Calu3 (cell line): ENCODE measurements at regions not wholly inside any gene's neighbourhood (a gene's known extent, or its start where the extent isn't known, plus 50 kb on each side); places are given as distances from the start of the nearest gene placed in this dataset.
"Not testable (repeated sequence)": the region's sequence is repeated elsewhere in the genome, so short reads cannot be mapped to it uniquely, and the experiment has no call there.

Experiments used
- BruUV-seq: library from RNA; stranded (reverse); fragments of 400-500 nt; replicated peaks from 2 replicates; lab custom pipeline; 2021; lab: Mats Ljungman, UMichigan
- CTCF ChIA-PET: fragments of 300-600 bp; sonication (Branson Sonifier 250); formaldehyde crosslinking; loops from one replicate; lab custom pipeline; 2022; ENCODE audit warnings: antibody characterized with exemption; lab: Charles Lee
- DNase-seq: peaks from one replicate; pipeline ENCODE4 v3.0.0; 2022
- H3K27ac Mint-ChIP-seq: one replicate; pipeline ENCODE4 v1.8.0; 2022; ENCODE audit warnings: mixed read lengths; ENCODE audit not compliant: unreplicated experiment
- H3K27me3 Mint-ChIP-seq: one replicate; pipeline ENCODE4 v1.8.0; 2022; ENCODE audit warnings: mixed read lengths; ENCODE audit not compliant: unreplicated experiment
- H3K36me3 Mint-ChIP-seq: one replicate; pipeline ENCODE4 v1.8.0; 2022; ENCODE audit warnings: mild to moderate bottlenecking, moderate library complexity, mixed read lengths; ENCODE audit not compliant: insufficient read depth, unreplicated experiment
- H3K4me1 Mint-ChIP-seq: one replicate; pipeline ENCODE4 v1.8.0; 2022; ENCODE audit warnings: mild to moderate bottlenecking, low read depth, mixed read lengths; ENCODE audit not compliant: unreplicated experiment
- H3K4me3 Mint-ChIP-seq: one replicate; pipeline ENCODE4 v1.8.0; 2022; ENCODE audit warnings: mild to moderate bottlenecking, low read depth, moderate library complexity, mixed read lengths; ENCODE audit not compliant: unreplicated experiment
- H3K9me3 Mint-ChIP-seq: one replicate; pipeline ENCODE4 v1.8.0; 2022; ENCODE audit warnings: low read depth, mixed read lengths; ENCODE audit not compliant: unreplicated experiment
- intact Hi-C: fragments of 100-400 bp; cut with micrococcal nuclease; formaldehyde crosslinking; loops from one replicate; pipeline ENCODE4 v1.10.0; 2022; ENCODE audit not compliant: unreplicated experiment
- TF ChIP-seq, protein P1 (sequence below): fragments of 200-600 bp; IDR thresholded peaks from one replicate; pipeline ENCODE4 v1.8.0; 2022; ENCODE audit warnings: antibody characterized with exemption; ENCODE audit not compliant: unreplicated experiment

DNA sequence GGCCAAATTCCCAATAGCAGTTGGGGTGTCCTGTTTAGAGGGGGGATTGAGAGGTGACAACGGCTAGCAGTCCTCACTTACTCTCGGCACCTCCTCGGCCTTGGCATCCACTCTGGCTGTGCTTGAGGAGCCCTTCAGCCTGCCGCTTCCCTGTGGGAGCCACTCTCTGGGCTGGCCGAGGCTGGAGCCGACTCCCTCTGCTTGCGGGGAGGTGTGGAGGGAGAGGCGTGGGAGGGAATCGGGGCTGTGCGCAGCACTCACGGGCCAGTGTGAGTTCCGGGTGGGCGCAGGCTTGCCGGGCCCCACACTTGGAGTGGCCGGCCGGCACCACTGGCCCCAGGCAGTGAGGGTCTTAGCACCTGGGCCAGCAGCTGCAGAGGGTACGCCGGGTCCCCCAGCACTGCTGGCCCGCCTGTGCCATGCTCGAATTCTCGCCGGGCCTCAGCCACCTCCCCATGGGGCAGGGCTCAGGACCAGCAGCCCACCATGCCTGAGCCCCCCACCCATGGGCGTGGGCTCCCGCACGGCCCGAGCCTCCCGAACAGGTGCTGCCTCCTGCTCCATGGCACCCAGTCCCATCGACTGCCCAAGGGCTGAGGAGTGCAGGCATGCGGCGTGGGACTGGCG, 705.9 kb upstream of the ZNF804A start:
- no peak overlapping the region for H3K4me3 Mint-ChIP-seq

GRCh38 chr2:183898641-183899040, 699.7 kb upstream of the ZNF804A start:
- intact Hi-C loops: no loop called here
- Mint-ChIP-seq H3K4me1 (no peaks in the 10 kb centered on the region), H3K4me3 (no peak overlapping the region), H3K9me3 (peaks cover 3% of the 10 kb centered on the region), H3K27ac (no peak overlapping the region), H3K36me3 (no peaks in the 10 kb centered on the region), H3K27me3 (no peaks in the 10 kb centered on the region)
- no TSS peak for BruUV-seq
- CTCF ChIA-PET: no interaction called here
- no peak for DNase-seq
- TF ChIP-seq, protein P1, sequence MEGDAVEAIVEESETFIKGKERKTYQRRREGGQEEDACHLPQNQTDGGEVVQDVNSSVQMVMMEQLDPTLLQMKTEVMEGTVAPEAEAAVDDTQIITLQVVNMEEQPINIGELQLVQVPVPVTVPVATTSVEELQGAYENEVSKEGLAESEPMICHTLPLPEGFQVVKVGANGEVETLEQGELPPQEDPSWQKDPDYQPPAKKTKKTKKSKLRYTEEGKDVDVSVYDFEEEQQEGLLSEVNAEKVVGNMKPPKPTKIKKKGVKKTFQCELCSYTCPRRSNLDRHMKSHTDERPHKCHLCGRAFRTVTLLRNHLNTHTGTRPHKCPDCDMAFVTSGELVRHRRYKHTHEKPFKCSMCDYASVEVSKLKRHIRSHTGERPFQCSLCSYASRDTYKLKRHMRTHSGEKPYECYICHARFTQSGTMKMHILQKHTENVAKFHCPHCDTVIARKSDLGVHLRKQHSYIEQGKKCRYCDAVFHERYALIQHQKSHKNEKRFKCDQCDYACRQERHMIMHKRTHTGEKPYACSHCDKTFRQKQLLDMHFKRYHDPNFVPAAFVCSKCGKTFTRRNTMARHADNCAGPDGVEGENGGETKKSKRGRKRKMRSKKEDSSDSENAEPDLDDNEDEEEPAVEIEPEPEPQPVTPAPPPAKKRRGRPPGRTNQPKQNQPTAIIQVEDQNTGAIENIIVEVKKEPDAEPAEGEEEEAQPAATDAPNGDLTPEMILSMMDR: no peak

More for the DNA sequence above, 705.9 kb upstream of the ZNF804A start:
- BruUV-seq: no TSS peak
- intact Hi-C loops: no loop called here
- peaks cover 2% of the 10 kb centered on the region for H3K36me3 Mint-ChIP-seq
- H3K27ac Mint-ChIP-seq: no peak overlapping the region
- H3K9me3 Mint-ChIP-seq: peaks cover 6% of the 10 kb centered on the region
- H3K27me3 Mint-ChIP-seq: no peaks in the 10 kb centered on the region
- no peak for DNase-seq
- TF ChIP-seq, protein P1: no peak
- CTCF ChIA-PET: no interaction called here
- H3K4me1 Mint-ChIP-seq: no peaks in the 10 kb centered on the region

GRCh38 chr2:183901931-183902330, 696.4 kb upstream of the ZNF804A start:
- Mint-ChIP-seq H3K9me3 (no peaks in the 10 kb centered on the region), H3K4me3 (no peak overlapping the region), H3K27ac (no peak overlapping the region), H3K4me1 (no peaks in the 10 kb centered on the region), H3K27me3 (no peaks in the 10 kb centered on the region), H3K36me3 (no peaks in the 10 kb centered on the region)
- intact Hi-C loops: no loop called here
- CTCF ChIA-PET: no interaction called here
- BruUV-seq: no TSS peak
- TF ChIP-seq, protein P1: no peak
- no peak for DNase-seq

- Mint-ChIP-seq H3K36me3 (no peaks in the 10 kb centered on the region), H3K4me1 (no peaks in the 10 kb centered on the region), H3K9me3 (no peaks in the 10 kb centered on the region), H3K4me3 (no peak overlapping the region), H3K27me3 (no peaks in the 10 kb centered on the region), H3K27ac (no peak overlapping the region)
- BruUV-seq: no TSS peak
- TF ChIP-seq, protein P1: no peak
- no peak for DNase-seq
- CTCF ChIA-PET: no interaction called here
- intact Hi-C loops: no loop called here
Measured at GRCh38 chr2:183903026-183903425, 695.3 kb upstream of the ZNF804A start.

GRCh38 chr2:183916041-183916440, 682.3 kb upstream of the ZNF804A start:
- H3K4me1 Mint-ChIP-seq, H3K36me3 Mint-ChIP-seq, H3K27ac Mint-ChIP-seq, H3K4me3 Mint-ChIP-seq, CTCF ChIA-PET, DNase-seq, intact Hi-C loops, BruUV-seq, H3K9me3 Mint-ChIP-seq, H3K27me3 Mint-ChIP-seq: not testable (repeated sequence)
